Adrenal gland (tissue), 9 donors: ENCODE measurements at regions not wholly inside any gene's neighbourhood (a gene's known extent, or its start where the extent isn't known, plus 50 kb on each side); places are given as distances from the start of the nearest gene placed in this dataset.

Source experiments
- DNase-seq, 7 donors: peaks; one replicate each; pipeline ENCODE4 v3.0.0-alpha.2; 2019 to 2020
- H3K27ac ChIP-seq, 5 donors: fragments of 200-600 bp; sonication (generic) in 4 of 5; 1 replicate in 3 of 5; 2 replicates in 2 of 5; pipeline versions ENCODE4 v1.5.1 to v1.8.0; 2016 to 2020; ENCODE audit warnings: mild to moderate bottlenecking in 1 of 5
- H3K27me3 ChIP-seq: fragments of 200-600 bp; 2 replicates; pipeline ENCODE4 v1.8.0; 2021
- H3K36me3 ChIP-seq, 2 donors: fragments of 200-600 bp; replicated peaks in 1 of 2; 1 replicate in 1 of 2; 2 replicates in 1 of 2; pipeline versions ENCODE4 v1.5.1 to v1.8.0; 2018 to 2022
- H3K4me1 ChIP-seq, 2 donors: fragments of 200-600 bp; replicated peaks in 1 of 2; 1 replicate in 1 of 2; 2 replicates in 1 of 2; pipeline versions ENCODE4 v1.5.1 to v1.8.0; 2018 to 2021
- H3K4me3 ChIP-seq, 4 donors: fragments of 200-600 bp; sonication (generic) in 3 of 4; one replicate each; pipeline ENCODE4 v1.5.1; 2016 to 2018
- H3K9me3 ChIP-seq, 3 donors: fragments of 200-600 bp; sonication (generic) in 1 of 3; replicated peaks in 1 of 3; 1 replicate in 2 of 3; 2 replicates in 1 of 3; pipeline versions ENCODE4 v1.5.1 to v1.8.0; 2016 to 2021
- CTCF ChIP-seq, 6 experiments: fragments of 450-650 bp in 4 of 6; fragments of 200-600 bp in 2 of 6; sonication (generic) in 1 of 6; IDR thresholded peaks; 1 replicate in 5 of 6; 2 replicates in 1 of 6; pipeline versions ENCODE4 v1.5.1 to v1.8.0; 2016 to 2021; ENCODE audit warnings: antibody characterized with exemption in 6 of 6, mild to moderate bottlenecking in 2 of 6, moderate library complexity in 1 of 6
- POLR2A ChIP-seq, 2 donors: fragments of 450-650 bp; IDR thresholded peaks; one replicate each; pipeline ENCODE4 v1.6.1; 2017; ENCODE audit warnings: antibody characterized with exemption in 2 of 2, mild to moderate bottlenecking in 2 of 2, moderate library complexity in 1 of 2
- WGBS, 4 donors: extraction: QIAGEN DNeasy Blood & Tissue Kit in 2 of 4; methylation state at CpG; one replicate each; pipeline versions ENCODE4 v1.1.5 to v1.1.7; 2013 to 2017; 5-methylcytosine and 5-hydroxymethylcytosine counted together
- intact Hi-C, 2 donors: fragments of 100-400 bp; cut with DNase I; formaldehyde crosslinking; loops; one replicate each; pipeline versions ENCODE4 v1.14.1 to v1.15.0; 2022 to 2023
- donor health status: healthy with polysubstance abuse.
- donor health status: Bipolar disorder and iron deficiency.
- donor health status: DM: yes; HTN: yes; CAD: no.
- donor health status: DM: no; HTN: no; CAD: no.
- donor health status: DM: no; HTN: no; CAD: no.

- no peaks in the 10 kb centered on the region for H3K9me3 ChIP-seq
- H3K4me1 ChIP-seq: no peaks in the 10 kb centered on the region
- no peaks in the 10 kb centered on the region for H3K36me3 ChIP-seq
- no peak for DNase-seq
- TF ChIP-seq POLR2A (IDR thresholded peaks at IDR 0.05) (no peak), CTCF (IDR thresholded peaks at IDR 0.05) (no peak)
- intact Hi-C loops: no loop called here
- H3K4me3 ChIP-seq: no peak overlapping the region
- no peaks in the 10 kb centered on the region for H3K27me3 ChIP-seq
- no peak overlapping the region for H3K27ac ChIP-seq
- WGBS, 4 donors: 76 to 89% (median 81%) methylated on average over 3 of the region's 3 CpGs; no CpG with 5 or more reads in 1 of the 4 donors
These were observed 1249.4 kb upstream of the IGFBP7 start for GRCh38 chr4:58359590-58359989.

- no peaks in the 10 kb centered on the region for H3K4me1 ChIP-seq
- no peaks in the 10 kb centered on the region for H3K27me3 ChIP-seq
- no peak overlapping the region for H3K27ac ChIP-seq
- H3K4me3 ChIP-seq: no peak overlapping the region
- no peak for DNase-seq
- TF ChIP-seq POLR2A (IDR thresholded peaks at IDR 0.05) (no peak), CTCF (IDR thresholded peaks at IDR 0.05) (no peak)
- H3K36me3 ChIP-seq: no peaks in the 10 kb centered on the region
- intact Hi-C loops: no loop called here
- H3K9me3 ChIP-seq: no peaks in the 10 kb centered on the region
These were observed 1247.8 kb upstream of the IGFBP7 start for GRCh38 chr4:58357947-58358346.

- TF ChIP-seq CTCF (IDR thresholded peaks at IDR 0.05): no peak
- no peak for TF ChIP-seq POLR2A (IDR thresholded peaks at IDR 0.05)
- DNase-seq: no peak
- Histone ChIP-seq H3K4me1 (no peaks in the 10 kb centered on the region), H3K27ac (no peak overlapping the region), H3K27me3 (no peaks in the 10 kb centered on the region), H3K9me3 (peaks cover 0 to 6% (median 0%) of the 10 kb centered on the region in 3 donors), H3K4me3 (no peak overlapping the region), H3K36me3 (no peaks in the 10 kb centered on the region)
- intact Hi-C loops: no loop called here
- 61 to 69% (median 65%) methylated on average over 4 of the region's 4 CpGs for WGBS, 4 donors
These were observed 1214.9 kb upstream of the IGFBP7 start for GRCh38 chr4:58325070-58325469.

GRCh38 chr4:58313444-58313843 is 1203.3 kb upstream of the IGFBP7 start:
- Histone ChIP-seq H3K27me3 (no peaks in the 10 kb centered on the region), H3K27ac (no peak overlapping the region), H3K4me3 (no peak overlapping the region), H3K4me1 (no peaks in the 10 kb centered on the region), H3K36me3 (no peaks in the 10 kb centered on the region), H3K9me3 (no peaks in the 10 kb centered on the region)
- no peak for TF ChIP-seq POLR2A (IDR thresholded peaks at IDR 0.05)
- no peak for TF ChIP-seq CTCF (IDR thresholded peaks at IDR 0.05)
- DNase-seq: no peak
- intact Hi-C loops: no loop called here
- WGBS, 4 donors: 81 to 88% (median 87%) methylated on average over 4 of the region's 4 CpGs
